ENCODE measurements at regions not wholly inside any gene's neighbourhood (a gene's known extent, or its start where the extent isn't known, plus 50 kb on each side); places are given as distances from the start of the nearest gene placed in this dataset.

GRCh38 chr13:109669956-109670355 is 116.4 kb downstream of the IRS2 start:
- no peak for TF ChIP-seq CTCF (conservative IDR thresholded peaks at IDR 0.05; ENCODE audit: low read depth, low read length)
- no peaks in the 10 kb centered on the region for H4K20me1 ChIP-seq (ENCODE audit: insufficient read depth)
- H3K27ac ChIP-seq: no peak overlapping the region
- no peak overlapping the region for H3K9ac ChIP-seq
- H3K79me2 ChIP-seq (ENCODE audit: insufficient read depth, low read depth): no peaks in the 10 kb centered on the region
- no peak overlapping the region for H3K4me3 ChIP-seq (IDR thresholded peaks at IDR 0.05; ENCODE audit: insufficient read depth, low read depth, low read length)
- no peaks in the 10 kb centered on the region for H3K36me3 ChIP-seq (ENCODE audit: insufficient read depth)
- H3K4me1 ChIP-seq (ENCODE audit: low read depth, poor library complexity, severe bottlenecking): no peaks in the 10 kb centered on the region
- H2AFZ ChIP-seq (ENCODE audit: low read depth): no peak overlapping the region
- H3K4me2 ChIP-seq: no peak overlapping the region
- H3K27me3 ChIP-seq (ENCODE audit: insufficient read depth, low read depth): no peaks in the 10 kb centered on the region

GRCh38 chr13:109669234-109669612 is 117.2 kb downstream of the IRS2 start:
- no peak overlapping the region for H2AFZ ChIP-seq (ENCODE audit: low read depth)
- no peak overlapping the region for H3K27ac ChIP-seq
- no peaks in the 10 kb centered on the region for H3K36me3 ChIP-seq (ENCODE audit: insufficient read depth)
- H3K9ac ChIP-seq: no peak overlapping the region
- no peaks in the 10 kb centered on the region for H3K79me2 ChIP-seq (ENCODE audit: insufficient read depth, low read depth)
- no peak overlapping the region for H3K4me3 ChIP-seq (IDR thresholded peaks at IDR 0.05; ENCODE audit: insufficient read depth, low read depth, low read length)
- no peaks in the 10 kb centered on the region for H4K20me1 ChIP-seq (ENCODE audit: insufficient read depth)
- no peaks in the 10 kb centered on the region for H3K27me3 ChIP-seq (ENCODE audit: insufficient read depth, low read depth)
- no peak overlapping the region for H3K4me2 ChIP-seq
- no peaks in the 10 kb centered on the region for H3K4me1 ChIP-seq (ENCODE audit: low read depth, poor library complexity, severe bottlenecking)
- TF ChIP-seq CTCF (conservative IDR thresholded peaks at IDR 0.05; ENCODE audit: low read depth, low read length): no peak

- no peak overlapping the region for H3K4me2 ChIP-seq
- no peaks in the 10 kb centered on the region for H3K36me3 ChIP-seq (ENCODE audit: insufficient read depth)
- no peaks in the 10 kb centered on the region for H3K79me2 ChIP-seq (ENCODE audit: insufficient read depth, low read depth)
- no peak overlapping the region for H3K27ac ChIP-seq
- H3K4me1 ChIP-seq (ENCODE audit: low read depth, poor library complexity, severe bottlenecking): no peaks in the 10 kb centered on the region
- no peak overlapping the region for H3K9ac ChIP-seq
- H2AFZ ChIP-seq (ENCODE audit: low read depth): no peak overlapping the region
- H3K27me3 ChIP-seq (ENCODE audit: insufficient read depth, low read depth): no peaks in the 10 kb centered on the region
- no peak for TF ChIP-seq CTCF (conservative IDR thresholded peaks at IDR 0.05; ENCODE audit: low read depth, low read length)
- no peaks in the 10 kb centered on the region for H4K20me1 ChIP-seq (ENCODE audit: insufficient read depth)
- H3K4me3 ChIP-seq (IDR thresholded peaks at IDR 0.05; ENCODE audit: insufficient read depth, low read depth, low read length): no peak overlapping the region
Measured at GRCh38 chr13:109668433-109669233, 117.8 kb downstream of the IRS2 start.

- no peak overlapping the region for H3K27ac ChIP-seq
- H3K4me2 ChIP-seq: no peak overlapping the region
- H4K20me1 ChIP-seq (ENCODE audit: insufficient read depth): no peaks in the 10 kb centered on the region
- no peak overlapping the region for H2AFZ ChIP-seq (ENCODE audit: low read depth)
- no peaks in the 10 kb centered on the region for H3K4me1 ChIP-seq (ENCODE audit: low read depth, poor library complexity, severe bottlenecking)
- no peaks in the 10 kb centered on the region for H3K27me3 ChIP-seq (ENCODE audit: insufficient read depth, low read depth)
- no peaks in the 10 kb centered on the region for H3K36me3 ChIP-seq (ENCODE audit: insufficient read depth)
- TF ChIP-seq CTCF (conservative IDR thresholded peaks at IDR 0.05; ENCODE audit: low read depth, low read length): no peak
- no peaks in the 10 kb centered on the region for H3K79me2 ChIP-seq (ENCODE audit: insufficient read depth, low read depth)
- no peak overlapping the region for H3K4me3 ChIP-seq (IDR thresholded peaks at IDR 0.05; ENCODE audit: insufficient read depth, low read depth, low read length)
- no peak overlapping the region for H3K9ac ChIP-seq
Measured at GRCh38 chr13:109667807-109668291, 118.5 kb downstream of the IRS2 start.
